Ascending aorta (tissue), 2 donors: ENCODE measurements at regions not wholly inside any gene's neighbourhood (a gene's known extent, or its start where the extent isn't known, plus 50 kb on each side); places are given as distances from the start of the nearest gene placed in this dataset.
A peak's percentile ranks its signal among the peaks of the same experiment; 100 is the strongest.

ENCODE experiments used
- DNase-seq, 2 donors: peaks; one replicate each; pipeline ENCODE4 v3.0.0-alpha.2; 2019; ENCODE audit warnings: low spot score in 2 of 2
- H3K27ac ChIP-seq, 2 donors: fragments of 200-600 bp; sonication (generic); one replicate each; pipeline ENCODE4 v1.5.1; 2016 to 2017; ENCODE audit warnings: mild to moderate bottlenecking in 1 of 2
- H3K27me3 ChIP-seq: fragments of 200-600 bp; sonication (generic); one replicate; pipeline ENCODE4 v1.5.1; 2017
- H3K36me3 ChIP-seq, 2 donors: fragments of 200-600 bp; sonication (generic); one replicate each; pipeline ENCODE4 v1.5.1; 2016
- H3K4me1 ChIP-seq, 2 donors: fragments of 200-600 bp; sonication (generic); one replicate each; pipeline ENCODE4 v1.5.1; 2016 to 2017; ENCODE audit warnings: mild to moderate bottlenecking in 1 of 2
- H3K4me3 ChIP-seq, 2 donors: fragments of 200-600 bp; sonication (generic); one replicate each; pipeline ENCODE4 v1.5.1; 2016 to 2017; ENCODE audit warnings: mild to moderate bottlenecking in 1 of 2
- H3K9me3 ChIP-seq, 2 donors: fragments of 200-600 bp; sonication (generic); one replicate each; pipeline ENCODE4 v1.5.1; 2016
- CTCF ChIP-seq, 3 experiments: fragments of 200-600 bp in 2 of 3; fragments of 450-650 bp in 1 of 3; sonication (generic) in 2 of 3; IDR thresholded peaks; one replicate each; pipeline ENCODE4 v1.5.1; 2016 to 2019; ENCODE audit warnings: antibody characterized with exemption in 3 of 3, mild to moderate bottlenecking in 1 of 3, moderate library complexity in 1 of 3
- intact Hi-C: fragments of 100-400 bp; cut with DNase I; formaldehyde crosslinking; loops from one replicate; pipeline ENCODE4 v1.15.1; 2023

GRCh38 chrX:107502316-107502715 lies 52.9 kb downstream of the FRMPD3 start:
- Histone ChIP-seq H3K27me3 (no peaks in the 10 kb centered on the region), H3K9me3 (no peaks in the 10 kb centered on the region)
- intact Hi-C loops: no loop called here

GRCh38 chrX:107504006-107504405 lies 54.6 kb downstream of the FRMPD3 start:
- no peaks in the 10 kb centered on the region for H3K27me3 ChIP-seq
- H3K27ac ChIP-seq: no peak overlapping the region
- no peak overlapping the region for H3K4me3 ChIP-seq
- no peak for DNase-seq
- intact Hi-C loops: no loop called here
- no peak for TF ChIP-seq CTCF (IDR thresholded peaks at IDR 0.05)
- no peaks in the 10 kb centered on the region for H3K36me3 ChIP-seq
- H3K4me1 ChIP-seq: no peaks in the 10 kb centered on the region
- no peaks in the 10 kb centered on the region for H3K9me3 ChIP-seq

More at GRCh38 chrX:107502316-107502715, 52.9 kb downstream of the FRMPD3 start:
- H3K4me1 ChIP-seq: no peaks in the 10 kb centered on the region
- no peaks in the 10 kb centered on the region for H3K36me3 ChIP-seq
- TF ChIP-seq CTCF (IDR thresholded peaks at IDR 0.05): no peak
- H3K27ac ChIP-seq: no peak overlapping the region
- no peak overlapping the region for H3K4me3 ChIP-seq
- DNase-seq: no peak

GRCh38 chrX:107505223-107505622 lies 55.8 kb downstream of the FRMPD3 start:
- no peaks in the 10 kb centered on the region for H3K27me3 ChIP-seq
- TF ChIP-seq CTCF (IDR thresholded peaks at IDR 0.05): no peak
- intact Hi-C loops: no loop called here

GRCh38 chrX:107506596-107507031 lies 57.2 kb downstream of the FRMPD3 start:
- peak overlapping the region in 1 of 2 donors; percentile 20 for H3K4me3 ChIP-seq
- intact Hi-C loops: no loop called here
- no peaks in the 10 kb centered on the region for H3K27me3 ChIP-seq

More at GRCh38 chrX:107505223-107505622, 55.8 kb downstream of the FRMPD3 start:
- no peaks in the 10 kb centered on the region for H3K9me3 ChIP-seq
- H3K4me3 ChIP-seq: no peak overlapping the region
- DNase-seq: no peak
- H3K4me1 ChIP-seq: no peaks in the 10 kb centered on the region
- H3K36me3 ChIP-seq: no peaks in the 10 kb centered on the region
- H3K27ac ChIP-seq: no peak overlapping the region

GRCh38 chrX:107507093-107507743 lies 57.8 kb downstream of the FRMPD3 start:
- Histone ChIP-seq H3K4me1 (no peaks in the 10 kb centered on the region), H3K27me3 (no peaks in the 10 kb centered on the region), H3K4me3 (peak overlapping the region in 1 of 2 donors; percentile 20), H3K9me3 (no peaks in the 10 kb centered on the region), H3K36me3 (no peaks in the 10 kb centered on the region), H3K27ac (no peak overlapping the region)
- no peak for TF ChIP-seq CTCF (IDR thresholded peaks at IDR 0.05)
- intact Hi-C loops: no loop called here
- no peak for DNase-seq

More at GRCh38 chrX:107506596-107507031, 57.2 kb downstream of the FRMPD3 start:
- no peak overlapping the region for H3K27ac ChIP-seq
- no peaks in the 10 kb centered on the region for H3K9me3 ChIP-seq
- H3K4me1 ChIP-seq: no peaks in the 10 kb centered on the region
- TF ChIP-seq CTCF (IDR thresholded peaks at IDR 0.05): no peak
- H3K36me3 ChIP-seq: no peaks in the 10 kb centered on the region
- no peak for DNase-seq
